G401 (cell line): ENCODE measurements at regions not wholly inside any gene's neighbourhood (a gene's known extent, or its start where the extent isn't known, plus 50 kb on each side); places are given as distances from the start of the nearest gene placed in this dataset.

Experiments used
- DNase-seq: peaks from one replicate; pipeline ENCODE4 v3.0.0-alpha.2; 2015; ENCODE audit warnings: low spot score
- in situ Hi-C: cut with HindIII; loops from 2 replicates; pipeline ENCODE4 v1.10.0; 2016; ENCODE audit warnings: low sequenced_read_pairs, mixed read lengths

GRCh38 chr5:138651058-138651766 lies 76.0 kb upstream of the HSPA9 start:
- DNase-seq, result no peak
- in situ Hi-C loops, result no loop called here

- in situ Hi-C loops, result no loop called here
- DNase-seq, result no peak
Measured at GRCh38 chr5:138650196-138650595, 75.0 kb upstream of the HSPA9 start.

GRCh38 chr5:138649775-138650174 lies 74.6 kb upstream of the HSPA9 start:
- in situ Hi-C loops, result loop anchor here (5.0 kb wide), 1 partner anchor 42 kb away; no protein-coding TSS in a partner anchor
- DNase-seq, result no peak

GRCh38 chr5:138649316-138649720 lies 74.1 kb upstream of the HSPA9 start:
- in situ Hi-C loops, result loop anchor here (5.0 kb wide), 1 partner anchor 42 kb away; no protein-coding TSS in a partner anchor

GRCh38 chr5:138648841-138649240 lies 73.6 kb upstream of the HSPA9 start:
- in situ Hi-C loops, result loop anchor here (5.0 kb wide), 1 partner anchor 42 kb away; no protein-coding TSS in a partner anchor
- DNase-seq, result no peak

More at GRCh38 chr5:138649316-138649720, 74.1 kb upstream of the HSPA9 start:
- no peak for DNase-seq

- DNase-seq, result no peak
- in situ Hi-C loops, result loop anchor here (5.0 kb wide), 1 partner anchor 41 kb away; no protein-coding TSS in a partner anchor
Measured at GRCh38 chr5:138647794-138648410, 72.7 kb upstream of the HSPA9 start.

GRCh38 chr5:138647261-138647788 lies 72.1 kb upstream of the HSPA9 start:
- no peak for DNase-seq
- in situ Hi-C loops, result loop anchor here (5.0 kb wide), 1 partner anchor 40 kb away; no protein-coding TSS in a partner anchor

GRCh38 chr5:138646671-138647070 lies 71.5 kb upstream of the HSPA9 start:
- no peak for DNase-seq
- in situ Hi-C loops, result loop anchor here (5.0 kb wide), 1 partner anchor 39 kb away; no protein-coding TSS in a partner anchor

GRCh38 chr5:138645778-138646575 lies 70.8 kb upstream of the HSPA9 start:
- DNase-seq, result no peak
- in situ Hi-C loops, result loop anchor here (5.0 kb wide), 1 partner anchor 39 kb away; no protein-coding TSS in a partner anchor

GRCh38 chr5:138643040-138643791 lies 68.0 kb upstream of the HSPA9 start:
- in situ Hi-C loops, result no loop called here
- DNase-seq, result peak; percentile 42

- in situ Hi-C loops, result no loop called here
- DNase-seq, result peak; percentile 40
Measured at GRCh38 chr5:138641547-138642298, 66.5 kb upstream of the HSPA9 start.

GRCh38 chr5:138640646-138641254 lies 65.5 kb upstream of the HSPA9 start:
- no peak for DNase-seq
- in situ Hi-C loops, result no loop called here

- in situ Hi-C loops, result no loop called here
- DNase-seq, result no peak
Measured at GRCh38 chr5:138640138-138640537, 64.9 kb upstream of the HSPA9 start.

GRCh38 chr5:138639326-138639725 lies 64.1 kb upstream of the HSPA9 start:
- DNase-seq, result peak; percentile 96
- in situ Hi-C loops, result no loop called here

GRCh38 chr5:138637256-138637655 lies 62.1 kb upstream of the HSPA9 start:
- in situ Hi-C loops, result no loop called here
- no peak for DNase-seq

- in situ Hi-C loops, result no loop called here
- DNase-seq, result no peak
Measured at GRCh38 chr5:138636398-138636944, 61.3 kb upstream of the HSPA9 start.

- no peak for DNase-seq
- in situ Hi-C loops, result no loop called here
Measured at GRCh38 chr5:138635708-138636107, 60.5 kb upstream of the HSPA9 start.
